WTC11 (cell line): ENCODE measurements at regions not wholly inside any gene's neighbourhood (a gene's known extent, or its start where the extent isn't known, plus 50 kb on each side); places are given as distances from the start of the nearest gene placed in this dataset.

Source experiments
- ATAC-seq: fragments of 200-7000 bp; cut with Tn5 transposase; 2 replicates; pipeline ENCODE4 v1.10.0; 2021; ENCODE audit warnings: mild to moderate bottlenecking, moderate library complexity
- CTCF ChIA-PET: fragments of 300-600 bp; sonication (Branson Sonifier 250); formaldehyde crosslinking; loops from one replicate; lab custom pipeline; 2021; ENCODE audit warnings: antibody characterized with exemption; lab: Charles Lee
- POLR2A ChIA-PET: fragments of 350-600 bp; sonication (Branson Sonifier 250); formaldehyde crosslinking; loops from one replicate; lab custom pipeline; 2021; ENCODE audit warnings: antibody characterized with exemption; lab: Charles Lee
- DNase-seq: peaks from one replicate; pipeline ENCODE4 v3.0.0; 2021; ENCODE audit warnings: low spot score
- H3K27ac Mint-ChIP-seq: 2 replicates; pipeline ENCODE4 v1.8.0; 2021; ENCODE audit warnings: mixed read lengths
- H3K27me3 Mint-ChIP-seq: 2 replicates; pipeline ENCODE4 v1.8.0; 2021; ENCODE audit warnings: low read depth, mild to moderate bottlenecking, moderate library complexity, mixed read lengths
- H3K36me3 Mint-ChIP-seq: 2 replicates; pipeline ENCODE4 v1.8.0; 2021; ENCODE audit warnings: mixed read lengths
- H3K4me1 Mint-ChIP-seq: 2 replicates; pipeline ENCODE4 v1.8.0; 2022; ENCODE audit warnings: mixed read lengths
- H3K4me3 Mint-ChIP-seq: 2 replicates; pipeline ENCODE4 v1.8.0; 2021; ENCODE audit warnings: mild to moderate bottlenecking, moderate library complexity, mixed read lengths
- H3K9me3 Mint-ChIP-seq: 2 replicates; pipeline ENCODE4 v1.8.0; 2021; ENCODE audit warnings: mixed read lengths
- AR ChIP-seq: fragments of 250-450 bp; sonication (Bioruptor Pico); IDR thresholded peaks from 2 replicates; pipeline ENCODE4 v1.9.0; 2021; ENCODE audit warnings: mild to moderate bottlenecking
- ATF1 ChIP-seq: sonication (generic); formaldehyde crosslinking; IDR thresholded peaks from 2 replicates; pipeline ENCODE4 v1.8.1; 2023; ENCODE audit warnings: mild to moderate bottlenecking, moderate library complexity, missing genetic modification reagents
- CDX4 ChIP-seq: fragments of 250-450 bp; sonication (Bioruptor Pico); IDR thresholded peaks from 2 replicates; pipeline ENCODE4 v1.9.0; 2021; ENCODE audit warnings: moderate library complexity, mild to moderate bottlenecking, inconsistent platforms, borderline replicate concordance
- E2F5 ChIP-seq: sonication (generic); formaldehyde crosslinking; IDR thresholded peaks from 2 replicates; pipeline ENCODE4 v1.8.1; 2022; ENCODE audit warnings: mild to moderate bottlenecking, moderate library complexity, missing genetic modification reagents
- ETV6 ChIP-seq: sonication (generic); formaldehyde crosslinking; IDR thresholded peaks from 2 replicates; pipeline ENCODE4 v1.8.1; 2022; ENCODE audit warnings: mild to moderate bottlenecking, missing genetic modification reagents
- GABPB1 ChIP-seq: sonication (generic); formaldehyde crosslinking; IDR thresholded peaks from 2 replicates; pipeline ENCODE4 v1.8.1; 2023; ENCODE audit warnings: mild to moderate bottlenecking, missing genetic modification reagents
- HMGA2 ChIP-seq: fragments of 250-450 bp; sonication (Bioruptor Pico); IDR thresholded peaks from 2 replicates; pipeline ENCODE4 v1.4.0; 2021; ENCODE audit warnings: mild to moderate bottlenecking, moderate library complexity
- KAT7 ChIP-seq: sonication (generic); formaldehyde crosslinking; IDR thresholded peaks from 2 replicates; pipeline ENCODE4 v1.8.1; 2023; ENCODE audit warnings: missing genetic modification reagents, mild to moderate bottlenecking, borderline replicate concordance
- MAX ChIP-seq: sonication (generic); formaldehyde crosslinking; IDR thresholded peaks from 2 replicates; pipeline ENCODE4 v1.8.0; 2022; ENCODE audit warnings: mild to moderate bottlenecking, missing genetic modification reagents
- MYBL2 ChIP-seq: sonication (generic); formaldehyde crosslinking; IDR thresholded peaks from 2 replicates; pipeline ENCODE4 v1.8.1; 2023; ENCODE audit warnings: mild to moderate bottlenecking, moderate library complexity, missing genetic modification reagents
- NR3C1 ChIP-seq: sonication (generic); formaldehyde crosslinking; conservative IDR thresholded peaks from 2 replicates; pipeline ENCODE4 v1.8.1; 2023; ENCODE audit warnings: low read depth, mild to moderate bottlenecking, missing genetic modification reagents
- PRDM15 ChIP-seq: sonication (generic); formaldehyde crosslinking; IDR thresholded peaks from 2 replicates; pipeline ENCODE4 v1.8.0; 2022; ENCODE audit warnings: missing genetic modification reagents
- PREB ChIP-seq: sonication (generic); formaldehyde crosslinking; IDR thresholded peaks from 2 replicates; pipeline ENCODE4 v1.8.1; 2022; ENCODE audit warnings: mild to moderate bottlenecking, missing genetic modification reagents, moderate library complexity, borderline replicate concordance
- PRRX2 ChIP-seq: fragments of 250-450 bp; sonication (Bioruptor Pico); IDR thresholded peaks from 2 replicates; pipeline ENCODE4 v1.8.0; 2021; ENCODE audit warnings: mild to moderate bottlenecking
- RELA ChIP-seq: sonication (generic); formaldehyde crosslinking; IDR thresholded peaks from 2 replicates; pipeline ENCODE4 v1.8.1; 2022; ENCODE audit warnings: missing genetic modification reagents, mild to moderate bottlenecking, borderline replicate concordance
- SMAD4 ChIP-seq: sonication (generic); formaldehyde crosslinking; IDR thresholded peaks from 2 replicates; pipeline ENCODE4 v1.8.0; 2022; ENCODE audit warnings: mild to moderate bottlenecking, missing genetic modification reagents
- TP53 ChIP-seq: sonication (generic); formaldehyde crosslinking; IDR thresholded peaks from 2 replicates; pipeline ENCODE4 v1.8.1; 2023; ENCODE audit warnings: mild to moderate bottlenecking, missing genetic modification reagents
- ZBTB43 ChIP-seq: sonication (generic); formaldehyde crosslinking; IDR thresholded peaks from 2 replicates; pipeline ENCODE4 v1.8.1; 2023; ENCODE audit warnings: mild to moderate bottlenecking, missing genetic modification reagents
- ZNF138 ChIP-seq: sonication (generic); formaldehyde crosslinking; conservative IDR thresholded peaks from 2 replicates; pipeline ENCODE4 v1.8.1; 2022; ENCODE audit warnings: mild to moderate bottlenecking, moderate library complexity, missing genetic modification reagents
- ZNF317 ChIP-seq: sonication (generic); formaldehyde crosslinking; IDR thresholded peaks from 2 replicates; pipeline ENCODE4 v1.8.1; 2023; ENCODE audit warnings: low read depth, mild to moderate bottlenecking, moderate library complexity, missing genetic modification reagents, borderline replicate concordance
- ZNF512 ChIP-seq: sonication (generic); formaldehyde crosslinking; IDR thresholded peaks from 2 replicates; pipeline ENCODE4 v1.8.1; 2022; ENCODE audit warnings: missing genetic modification reagents, borderline replicate concordance

GRCh38 chr6:139640921-139641320 lies 266.5 kb upstream of the CITED2 start:
- no peak overlapping the region for H3K27ac Mint-ChIP-seq
- H3K4me1 Mint-ChIP-seq, result no peaks in the 10 kb centered on the region
- no peaks in the 10 kb centered on the region for H3K36me3 Mint-ChIP-seq
- H3K4me3 Mint-ChIP-seq, result no peak overlapping the region
- CTCF ChIA-PET, result no interaction called here
- DNase-seq (no peak), ATAC-seq (no peak)
- H3K27me3 Mint-ChIP-seq, result no peaks in the 10 kb centered on the region
- POLR2A ChIA-PET, result no interaction called here
- no peaks in the 10 kb centered on the region; the same call in 1 of the 2 replicates for H3K9me3 Mint-ChIP-seq
- TF ChIP-seq ETV6 (CRISPR knock-in tag) (no peak), PREB (no peak), E2F5 (CRISPR knock-in tag) (no peak), ZBTB43 (CRISPR knock-in tag) (no peak), KAT7 (CRISPR knock-in tag) (no peak), HMGA2 (CRISPR knock-in tag) (no peak), CDX4 (CRISPR knock-in tag) (no peak), GABPB1 (CRISPR knock-in tag) (no peak)

- no peak overlapping the region for H3K27ac Mint-ChIP-seq
- no peaks in the 10 kb centered on the region; the same call in 1 of the 2 replicates for H3K9me3 Mint-ChIP-seq
- ATAC-seq, result no peak
- CTCF ChIA-PET, result no interaction called here
- H3K36me3 Mint-ChIP-seq, result no peaks in the 10 kb centered on the region
- POLR2A ChIA-PET, result no interaction called here
- H3K4me3 Mint-ChIP-seq, result no peak overlapping the region
- no peaks in the 10 kb centered on the region for H3K4me1 Mint-ChIP-seq
- DNase-seq, result no peak
- no peaks in the 10 kb centered on the region for H3K27me3 Mint-ChIP-seq
- TF ChIP-seq ZNF138 (CRISPR knock-in tag) (no peak), SMAD4 (CRISPR knock-in tag) (no peak), NR3C1 (no peak), PRRX2 (CRISPR knock-in tag) (no peak), TP53 (CRISPR knock-in tag) (no peak), RELA (CRISPR knock-in tag) (no peak), PRDM15 (CRISPR knock-in tag) (no peak), ATF1 (CRISPR knock-in tag) (no peak), E2F5 (CRISPR knock-in tag) (no peak), HMGA2 (CRISPR knock-in tag) (no peak), ZNF317 (no peak), MAX (CRISPR knock-in tag) (no peak), AR (CRISPR knock-in tag) (no peak), MYBL2 (no peak), ZNF512 (CRISPR knock-in tag) (no peak)
Measured at GRCh38 chr6:139640448-139640847, 266.0 kb upstream of the CITED2 start.
